ENCODE measurements at regions not wholly inside any gene's neighbourhood (a gene's known extent, or its start where the extent isn't known, plus 50 kb on each side); places are given as distances from the start of the nearest gene placed in this dataset.

DNA sequence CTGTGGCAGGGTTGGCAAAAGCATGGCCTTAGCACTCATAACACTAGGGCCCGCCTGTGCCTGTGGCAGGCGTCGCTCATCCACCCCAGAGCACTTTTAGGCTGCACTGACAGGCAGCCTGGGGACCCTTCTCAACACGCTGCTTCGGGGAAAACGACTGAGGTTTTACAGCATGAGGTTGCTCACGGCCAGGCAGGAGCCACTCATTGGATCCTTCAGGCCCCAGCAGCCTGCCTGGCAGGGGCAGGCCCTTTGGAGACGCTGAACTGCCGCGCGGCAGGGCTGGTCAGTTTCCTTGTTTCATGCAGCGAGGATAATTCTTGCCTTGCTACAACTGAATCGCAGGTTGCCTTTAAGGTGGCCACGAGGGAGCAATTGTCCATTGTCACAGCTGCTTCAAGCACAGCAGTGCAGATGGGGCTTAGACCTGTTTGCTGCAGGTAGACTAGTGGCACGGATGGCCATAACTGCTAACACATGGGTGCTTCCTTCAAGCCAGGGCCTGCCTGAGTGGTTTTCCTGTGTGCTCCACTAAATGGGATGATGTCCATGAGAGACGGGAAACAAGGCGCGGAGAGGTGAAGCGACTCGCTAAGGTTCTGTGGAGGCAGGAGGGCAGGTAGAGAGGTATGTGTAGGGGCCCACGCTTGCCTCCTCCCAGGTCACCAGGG, 49.9 kb upstream of the HS6ST1 start:
- DNase-seq (ENCODE audit: low read depth): no peak

DNA sequence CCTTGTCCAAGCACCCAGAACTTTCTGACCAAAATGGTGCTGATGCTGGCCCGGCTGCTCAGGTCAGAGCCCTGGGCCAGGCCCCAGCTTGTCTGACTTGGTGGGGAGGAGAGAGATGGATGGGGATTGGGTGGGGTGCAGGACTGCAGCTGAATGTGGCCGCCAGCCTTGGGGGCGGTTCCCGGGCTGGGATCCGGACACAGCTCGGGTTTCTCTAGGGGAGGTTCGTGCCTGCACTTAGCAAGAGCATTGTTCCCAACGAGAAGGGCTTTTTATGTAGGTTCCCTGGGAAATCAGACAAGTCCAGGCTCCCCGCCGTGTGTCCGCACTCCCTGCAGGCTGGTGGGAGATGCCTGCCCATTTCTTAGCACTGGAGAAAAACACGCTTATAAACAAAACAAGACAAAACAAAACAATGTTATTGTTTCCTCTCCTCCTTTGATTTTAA, 50.5 kb upstream of the HS6ST1 start:
- DNase-seq (ENCODE audit: low read depth): no peak

DNA sequence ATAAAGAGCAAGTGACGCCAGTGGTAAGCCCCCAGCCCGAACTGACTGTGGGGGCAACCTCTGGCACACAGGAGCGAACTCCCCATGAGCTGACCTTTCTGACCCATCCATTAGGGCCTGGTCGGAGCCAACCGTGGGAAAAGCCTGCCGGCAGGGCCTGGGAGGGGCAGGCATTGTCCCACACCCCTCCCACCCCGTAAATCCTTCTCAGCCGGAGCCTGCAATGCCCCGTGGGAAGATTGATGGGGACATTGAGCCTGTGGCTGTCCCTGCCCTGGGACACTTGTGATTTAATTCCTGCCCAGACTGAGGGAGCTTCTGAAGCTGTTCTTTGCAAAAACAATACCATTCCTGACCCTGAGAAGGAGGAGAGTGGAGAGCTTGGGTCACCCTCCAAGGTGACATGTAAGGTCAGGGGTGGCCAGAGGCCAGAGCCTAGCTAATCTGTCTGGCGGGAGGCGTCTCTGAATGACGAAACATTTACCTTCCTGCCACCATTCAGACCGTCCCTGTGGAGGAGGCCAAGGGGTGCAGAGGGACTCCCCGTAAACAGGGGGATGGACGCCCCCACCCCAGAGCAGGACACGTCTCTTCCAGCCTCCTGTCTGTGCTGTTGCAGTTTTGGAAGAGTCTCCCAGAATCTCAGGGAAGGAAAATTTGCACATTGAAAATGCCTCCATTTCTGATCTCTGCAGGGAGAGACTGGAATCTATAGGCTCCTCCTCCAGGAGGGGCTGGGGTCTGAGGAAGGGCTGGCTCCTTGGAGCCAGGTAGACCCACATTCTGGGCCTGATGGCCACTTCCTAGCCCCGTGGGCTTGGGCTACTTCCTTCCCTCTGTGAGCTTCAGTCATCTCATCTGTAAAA, 51.2 kb upstream of the HS6ST1 start:
- no peak for DNase-seq (ENCODE audit: low read depth)

DNA sequence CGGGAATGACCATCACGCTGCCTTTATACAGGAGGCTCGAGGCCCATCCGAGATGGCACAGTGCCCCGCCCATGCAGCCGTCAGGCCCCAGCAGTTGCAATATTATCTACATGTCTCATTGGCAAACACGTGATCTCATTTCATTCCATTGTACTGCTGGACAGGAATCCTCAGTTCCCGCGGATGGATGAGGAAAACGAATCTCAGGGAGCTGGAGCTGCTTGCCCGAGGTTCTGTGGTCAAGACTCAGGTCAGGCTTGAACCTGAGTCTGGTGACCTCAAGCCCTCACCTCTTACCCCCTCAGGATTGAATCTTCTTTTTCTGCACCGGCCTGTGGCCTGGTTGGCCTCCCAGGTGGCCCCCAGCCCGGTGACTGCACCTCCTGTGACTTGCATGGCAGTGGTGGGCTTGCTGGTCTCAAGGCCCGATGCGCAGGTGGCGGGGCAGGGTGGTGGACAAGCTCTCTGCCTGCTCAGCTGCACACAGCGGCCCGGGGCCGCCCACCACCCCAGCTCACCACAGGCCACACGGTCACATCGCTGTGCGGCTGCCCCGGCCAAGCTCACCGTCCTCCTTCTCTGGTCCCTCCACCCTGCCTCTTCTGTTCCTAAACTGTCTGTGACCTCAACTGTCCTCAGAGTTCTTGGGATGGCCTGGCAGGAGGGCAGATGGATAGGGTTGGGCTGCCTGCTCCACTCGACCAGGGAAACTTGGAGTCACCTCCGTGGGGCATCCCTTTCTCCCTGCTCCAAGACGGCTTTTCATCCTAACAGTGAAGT, 52.0 kb upstream of the HS6ST1 start:
- DNase-seq (ENCODE audit: low read depth): no peak

DNA sequence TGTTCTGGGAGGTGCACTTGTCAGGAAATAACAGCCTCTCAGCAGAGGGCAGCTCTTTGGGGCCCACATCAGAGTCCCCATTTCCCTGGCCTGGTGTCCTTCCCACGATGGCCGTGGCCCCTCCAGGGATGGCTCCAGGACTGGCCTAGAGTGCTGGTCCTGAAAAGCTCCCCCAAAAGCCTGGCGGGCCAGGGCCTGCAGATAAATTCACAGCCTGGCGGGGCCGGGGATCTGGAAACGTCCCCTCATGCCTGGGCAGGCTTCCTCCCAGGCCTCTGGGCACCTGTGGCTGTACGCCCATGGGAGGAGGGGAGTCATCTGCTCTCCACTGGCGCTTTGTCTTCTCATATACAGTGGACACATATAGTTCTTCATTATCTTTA, 52.6 kb upstream of the HS6ST1 start:
- no peak for DNase-seq (ENCODE audit: low read depth)

DNA sequence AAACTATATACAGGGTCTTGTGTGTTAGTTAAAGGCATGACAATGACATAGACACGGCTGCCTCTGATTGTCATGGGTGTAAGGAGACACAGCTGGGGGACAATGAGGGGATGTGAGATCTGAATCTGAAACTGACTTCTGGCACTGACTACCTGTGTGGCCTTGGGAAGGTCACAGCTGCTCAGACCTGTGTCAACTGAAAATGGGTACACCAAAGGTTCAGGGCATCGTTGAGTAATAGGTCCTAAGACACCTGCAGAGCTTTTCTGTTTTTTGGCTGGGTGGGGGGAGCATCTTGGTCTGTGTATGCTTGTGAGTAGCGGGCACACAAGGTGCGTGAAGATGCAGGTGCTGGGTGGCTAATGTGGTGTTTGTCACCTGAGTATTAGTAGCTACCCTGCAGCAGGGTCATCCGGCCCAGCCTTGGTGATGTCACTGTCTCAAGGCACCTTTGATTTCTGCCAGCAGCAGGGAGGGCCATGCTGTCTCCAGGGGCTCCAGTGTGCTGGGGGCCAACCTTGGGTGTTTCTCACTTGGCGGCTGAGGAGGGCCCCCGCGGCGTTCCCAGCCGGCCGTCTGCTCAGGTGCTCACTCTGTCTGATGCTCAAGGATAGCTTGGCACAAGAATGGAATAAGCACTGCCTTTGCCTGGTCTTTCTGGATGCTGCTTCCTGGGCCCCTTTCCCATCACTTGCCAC, 53.1 kb upstream of the HS6ST1 start:
- DNase-seq (ENCODE audit: low read depth): no peak

DNA sequence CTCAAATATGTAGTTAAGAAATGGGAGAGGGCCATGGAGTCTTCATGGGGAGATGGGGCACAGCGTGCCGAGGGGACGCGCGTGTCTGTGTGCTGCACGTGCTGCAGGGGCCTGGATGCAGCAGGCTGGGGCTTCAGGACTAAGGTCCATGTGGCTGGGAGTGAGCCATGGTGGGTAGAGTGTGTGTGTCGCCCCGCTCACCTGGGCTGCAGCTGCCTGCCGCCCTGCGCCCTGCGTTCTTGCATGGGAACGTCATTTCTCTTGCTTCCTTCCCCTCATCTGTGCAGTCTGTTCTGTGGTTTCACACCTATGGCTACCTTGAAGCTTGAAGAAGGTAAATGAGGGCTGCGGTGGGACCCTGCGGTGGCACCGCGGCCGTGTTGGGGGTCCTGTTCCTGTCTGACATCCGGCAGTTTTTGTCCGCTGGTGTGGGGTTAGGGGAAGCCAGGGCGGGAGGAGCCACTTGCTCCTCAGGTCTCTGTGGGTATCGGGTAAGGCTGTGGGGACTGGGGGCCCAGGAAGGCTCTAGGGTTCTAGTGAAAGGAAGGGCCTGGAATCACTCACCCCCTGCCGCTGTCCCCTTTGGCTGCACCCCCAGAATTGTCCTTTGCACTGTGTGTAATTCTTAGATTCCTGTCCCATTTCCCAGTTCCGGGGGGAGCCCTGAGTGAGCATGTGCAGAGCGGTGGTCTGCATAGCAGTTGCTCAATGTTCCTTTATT, 54.1 kb upstream of the HS6ST1 start:
- no peak for DNase-seq (ENCODE audit: low read depth)

DNA sequence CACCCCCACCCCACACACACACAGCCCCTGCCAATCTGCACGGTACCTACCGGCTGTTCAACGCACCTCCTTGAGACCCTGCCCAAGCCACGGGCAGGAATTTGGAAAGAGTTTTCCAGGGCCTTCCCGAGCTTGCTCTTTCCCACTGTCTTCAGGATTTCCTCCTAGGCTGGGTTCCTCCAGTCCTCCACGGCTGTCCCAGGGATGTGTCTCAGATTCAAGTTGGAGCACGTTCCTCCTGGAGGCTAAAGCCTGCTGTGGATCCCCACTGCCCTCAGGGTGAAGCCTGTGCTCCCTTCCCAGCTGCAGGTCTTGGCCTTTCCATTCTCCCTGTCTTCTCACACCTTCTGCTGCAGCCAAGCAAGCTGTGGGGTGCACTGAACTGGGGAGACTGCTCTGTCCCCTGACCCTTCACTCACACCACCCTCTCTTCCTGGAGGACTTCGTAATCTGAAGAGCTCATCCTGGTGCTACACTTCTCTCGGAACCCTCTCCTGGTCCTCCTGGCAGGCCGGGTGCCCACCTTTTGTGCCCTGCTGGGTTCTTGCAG, 54.9 kb upstream of the HS6ST1 start:
- DNase-seq (ENCODE audit: low read depth): no peak

DNA sequence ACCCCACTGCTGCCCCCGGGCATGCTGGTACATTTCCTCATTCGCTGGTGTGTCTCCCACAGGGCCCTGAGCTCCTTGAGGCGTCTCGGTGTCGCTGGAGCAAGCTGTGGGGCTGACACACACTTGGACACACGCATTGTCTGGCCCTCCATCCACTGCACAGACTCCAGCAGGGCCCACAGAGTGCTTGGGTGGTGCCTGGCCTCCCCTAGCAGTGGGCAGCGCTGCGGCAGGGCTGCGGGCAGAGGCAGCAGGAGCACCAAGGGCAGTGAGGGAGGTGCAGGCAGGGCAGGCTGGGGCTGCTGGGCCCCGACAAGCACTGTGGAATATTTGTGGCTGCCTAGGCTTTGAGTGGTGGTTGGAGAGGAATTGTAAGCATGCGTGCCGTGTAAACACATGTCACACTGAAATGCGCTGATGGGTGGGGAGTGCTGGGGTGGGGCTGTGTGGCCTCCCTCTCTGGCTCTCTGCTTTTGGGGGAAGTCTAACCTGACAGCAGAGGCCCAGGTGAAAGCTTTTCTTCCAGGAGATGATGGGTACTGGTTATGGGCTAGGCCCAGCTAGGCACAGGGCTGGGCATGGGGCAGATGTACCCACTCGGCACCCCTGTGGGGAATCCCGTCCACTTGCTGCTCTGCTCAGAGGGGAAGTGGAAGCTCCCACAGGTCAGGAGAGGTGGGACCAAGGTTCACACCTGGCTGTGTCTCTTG, 55.5 kb upstream of the HS6ST1 start:
- no peak for DNase-seq (ENCODE audit: low read depth)

DNA sequence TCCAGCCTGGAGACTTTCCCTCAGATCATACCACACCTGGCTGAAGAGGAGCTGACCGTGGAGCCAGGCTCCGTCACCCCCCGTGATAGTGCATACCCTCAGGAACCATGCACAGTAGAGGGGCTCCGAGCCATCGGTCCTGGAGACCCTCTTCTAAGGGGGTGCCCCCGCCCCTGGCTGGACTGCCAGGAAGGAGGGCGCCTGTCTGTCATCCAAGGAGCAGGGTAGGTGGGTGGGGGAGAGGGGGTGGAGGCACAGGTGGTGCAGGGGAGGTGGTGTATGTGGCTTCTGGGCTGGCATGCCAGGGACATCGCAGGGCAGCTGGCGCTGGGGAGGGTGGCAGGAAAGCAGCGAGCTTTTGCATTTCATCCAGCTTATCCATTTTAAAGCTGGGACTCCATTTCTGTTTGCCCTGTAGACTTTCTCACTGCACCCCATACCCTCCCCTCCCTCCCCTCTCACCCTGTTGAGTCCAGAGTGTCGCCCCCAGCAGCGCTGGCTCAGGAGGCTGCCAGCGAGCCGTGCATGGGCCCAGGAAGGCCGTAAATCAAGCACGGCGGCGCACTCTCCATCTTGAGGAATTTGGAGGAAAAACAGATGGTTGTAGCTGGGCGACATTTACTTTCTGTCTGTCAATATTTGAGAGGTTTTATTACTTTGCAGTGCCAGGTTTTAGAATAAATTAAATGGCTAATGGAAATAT, 56.2 kb upstream of the HS6ST1 start:
- DNase-seq (ENCODE audit: low read depth): no peak

DNA sequence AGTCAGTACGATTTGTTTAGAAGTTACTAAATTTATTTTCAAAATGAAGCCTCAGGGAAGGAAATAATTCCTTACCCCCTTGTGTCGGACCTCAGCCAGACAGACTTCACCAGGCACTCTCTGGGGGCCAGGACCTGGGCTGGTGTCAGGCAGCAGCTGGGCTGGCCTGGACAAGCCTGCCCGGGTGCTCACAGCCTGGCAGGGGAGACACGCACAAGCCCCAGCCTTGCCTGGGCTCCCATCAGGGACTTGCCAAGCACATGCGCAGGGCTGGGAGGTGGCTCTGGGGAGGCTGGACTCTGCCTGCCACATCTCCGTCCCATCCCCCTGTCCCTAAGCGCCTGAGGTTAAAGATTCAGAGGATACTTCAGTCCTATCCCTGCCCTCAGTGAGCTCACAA, 56.8 kb upstream of the HS6ST1 start:
- no peak for DNase-seq (ENCODE audit: low read depth)

DNA sequence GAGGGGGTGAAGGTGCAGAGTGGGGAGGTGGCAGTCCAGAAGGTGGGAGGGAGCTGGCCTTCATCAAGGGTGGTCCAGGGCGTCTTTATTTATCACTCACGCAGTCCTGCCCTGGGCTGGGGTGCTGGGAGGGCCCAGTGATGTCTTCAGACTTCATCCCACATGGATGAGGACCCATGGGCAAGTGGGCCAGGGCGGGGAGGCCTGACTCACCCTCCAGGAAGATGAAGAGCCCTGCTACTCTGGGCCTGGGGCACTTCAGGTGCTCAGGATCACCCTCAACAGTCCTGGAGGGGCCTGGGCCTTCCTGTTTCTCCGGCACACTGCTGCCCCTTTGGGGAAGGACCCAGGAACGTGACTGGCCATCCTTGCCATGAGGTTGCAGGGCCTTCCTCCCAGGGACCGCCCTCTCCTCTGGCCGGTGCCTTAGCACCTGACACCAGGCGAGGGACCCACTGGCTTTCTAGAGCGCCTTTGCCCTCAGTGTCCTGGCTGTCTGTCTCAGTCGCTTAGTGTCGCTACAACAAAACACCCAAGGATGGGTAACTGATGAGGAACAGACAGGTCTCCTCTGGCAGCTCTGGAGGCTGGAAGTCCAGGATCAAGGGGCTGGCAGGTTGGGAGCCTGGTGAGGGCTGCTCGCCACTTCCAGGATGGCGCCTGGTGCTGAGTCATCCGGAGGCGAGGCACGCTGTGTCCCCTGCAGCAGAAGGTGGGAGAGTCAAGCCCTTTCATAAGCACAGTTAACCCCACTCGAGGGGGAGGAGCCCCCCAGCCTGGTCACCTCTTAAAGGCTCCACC, 57.8 kb upstream of the HS6ST1 start:
- DNase-seq (ENCODE audit: low read depth): no peak

DNA sequence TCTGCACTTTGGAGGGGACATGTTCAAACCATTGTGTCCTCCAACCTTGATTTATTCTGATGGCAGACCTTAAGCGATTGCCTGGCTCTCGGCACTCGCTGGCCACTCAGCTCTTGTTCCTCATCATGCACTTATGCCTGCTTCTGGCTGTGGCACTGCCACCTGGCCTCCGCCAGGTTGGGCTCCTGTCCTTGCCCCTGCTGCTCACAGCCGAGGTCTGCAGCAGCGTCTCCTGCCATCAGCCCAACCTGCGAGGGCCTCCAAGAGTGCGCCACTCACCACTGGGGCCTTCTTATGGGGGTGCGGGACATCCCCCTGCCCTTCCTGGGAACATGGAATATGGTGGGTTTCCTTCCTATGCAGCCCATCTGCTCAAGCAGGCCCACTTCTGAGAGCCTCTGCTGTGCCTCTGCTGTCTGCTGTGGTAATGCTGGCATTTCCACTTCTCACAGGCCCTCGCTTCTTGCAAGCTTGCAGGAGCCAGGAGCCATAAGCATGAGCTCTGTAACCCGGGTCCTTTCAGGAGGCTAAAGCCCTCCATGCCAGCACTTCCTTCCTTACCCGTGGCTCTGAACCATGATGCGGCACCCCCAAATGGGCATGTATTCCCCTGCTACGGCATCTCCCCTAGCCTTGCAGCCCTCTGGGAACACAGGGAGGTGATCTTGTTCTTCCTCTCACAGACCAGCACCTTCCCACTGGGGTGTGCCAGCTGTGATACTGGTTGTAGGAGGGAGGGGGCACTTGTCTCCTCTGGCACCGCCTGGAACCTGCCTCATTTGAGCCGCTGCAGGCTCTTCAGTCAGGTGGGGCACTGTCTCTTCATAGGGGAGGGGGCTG, 58.6 kb upstream of the HS6ST1 start:
- DNase-seq (ENCODE audit: low read depth): no peak

DNA sequence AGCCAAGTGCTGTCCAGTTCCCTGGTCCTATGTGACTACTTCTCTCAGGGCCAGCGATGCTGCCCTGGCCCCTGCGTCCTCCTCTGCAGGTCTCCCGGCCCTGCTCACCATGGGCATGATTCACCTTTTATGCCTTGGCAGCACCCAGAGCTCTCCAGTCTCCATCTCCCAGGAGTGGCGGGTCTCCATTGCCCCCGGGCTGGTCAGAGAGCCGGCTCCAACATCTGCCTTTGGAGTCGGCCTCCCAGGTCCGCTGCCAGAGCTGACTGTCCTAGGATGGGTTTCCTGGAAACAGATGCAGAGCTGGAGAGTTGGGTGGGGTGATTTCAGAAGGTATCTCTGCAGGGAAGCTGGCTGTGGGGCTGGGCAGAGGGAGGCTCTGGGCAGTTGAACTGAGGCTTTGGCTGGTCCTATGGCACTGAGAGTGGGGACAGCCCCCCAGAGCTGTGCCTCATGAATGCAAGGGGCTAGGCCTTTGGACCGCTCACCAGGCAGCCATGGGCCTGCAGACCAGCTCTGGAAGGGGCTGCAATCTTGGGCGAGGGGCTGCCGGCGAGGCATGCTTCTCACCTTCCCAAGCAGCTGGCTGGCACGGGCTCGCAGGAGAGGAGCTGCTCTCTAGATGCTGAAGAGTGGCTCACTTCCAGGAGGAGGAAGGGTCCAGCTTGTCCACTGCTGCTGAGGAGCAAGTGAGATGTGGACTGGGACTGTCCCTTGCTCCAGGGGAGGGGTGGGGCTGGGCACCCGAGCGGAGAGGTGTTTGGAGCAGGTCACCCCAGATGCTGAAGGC, 59.8 kb upstream of the HS6ST1 start:
- no peak for DNase-seq (ENCODE audit: low read depth)

DNA sequence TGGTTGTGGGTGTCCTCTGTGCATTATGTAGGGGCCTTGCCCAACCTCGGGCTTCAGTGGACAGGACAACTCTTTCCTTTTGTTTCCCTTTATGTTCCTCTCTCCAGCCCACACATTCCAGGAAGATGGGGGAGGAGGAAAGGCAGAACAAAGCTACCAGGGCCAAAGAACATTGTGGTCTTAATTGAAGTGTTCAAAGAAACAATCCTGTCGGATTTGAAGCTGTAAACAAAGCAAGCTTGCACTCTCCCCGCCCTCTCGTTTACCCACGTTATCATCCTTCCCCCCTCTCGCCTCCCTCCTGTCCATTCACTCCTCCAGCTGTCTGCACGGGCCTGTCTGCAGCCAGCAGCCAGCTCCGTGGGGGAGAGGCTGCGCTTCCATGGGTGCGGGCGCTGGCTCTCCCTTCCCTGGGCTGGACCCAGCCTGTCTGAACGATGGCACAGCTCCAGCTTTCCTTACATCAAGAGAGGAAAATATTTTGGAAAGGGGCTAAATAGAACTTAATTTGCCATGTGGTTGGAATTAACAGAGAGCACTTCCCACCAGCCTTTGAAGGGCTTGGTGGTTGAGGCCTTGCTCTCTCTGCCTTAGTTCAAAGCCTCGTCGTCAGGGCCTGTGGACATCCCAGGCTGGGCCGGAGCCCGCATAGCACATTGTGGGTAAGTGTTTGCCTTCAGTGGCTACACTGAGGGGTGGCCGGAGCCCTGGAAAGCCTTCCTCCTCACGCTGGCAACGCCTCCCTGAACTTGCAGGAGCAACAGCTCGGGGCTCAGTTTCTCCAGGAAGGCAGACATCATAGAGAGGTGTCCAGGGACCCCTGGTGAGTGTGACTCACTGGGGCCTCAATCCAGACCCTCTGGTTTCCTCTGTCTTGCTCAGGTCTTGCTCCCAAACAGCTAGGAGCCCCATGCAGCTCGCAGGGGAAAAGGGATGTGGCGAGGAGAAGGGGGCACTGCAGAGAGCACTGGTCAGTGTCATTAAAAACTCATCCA, 60.6 kb upstream of the HS6ST1 start:
- DNase-seq (ENCODE audit: low read depth): no peak

Data from stimulated activated CD8-positive, alpha-beta memory T cell treated with anti-CD3 and anti-CD28 coated beads, Interleukin-12 subunit alpha, Interleukin-12 subunit beta, amount 100 ng/mL, for 1 hour (primary cell).